Lower lobe of right lung (tissue), 2 donors: ENCODE measurements at regions not wholly inside any gene's neighbourhood (a gene's known extent, or its start where the extent isn't known, plus 50 kb on each side); places are given as distances from the start of the nearest gene placed in this dataset.

Experiments
- ATAC-seq, 2 donors: fragments of 200-7000 bp; cut with Tn5 transposase; one replicate each; pipeline ENCODE4 v1.9.1; 2020 to 2022; ENCODE audit warnings: mild to moderate bottlenecking in 2 of 2, moderate library complexity in 2 of 2
- DNase-seq: peaks from one replicate; pipeline ENCODE4 v3.0.0-alpha.2; 2020
- H3K27ac ChIP-seq: fragments of 200-600 bp; one replicate; pipeline ENCODE4 v1.8.0; 2022
- H3K27me3 ChIP-seq: fragments of 200-600 bp; one replicate; pipeline ENCODE4 v1.8.0; 2022; ENCODE audit warnings: low read depth
- H3K36me3 ChIP-seq: fragments of 200-600 bp; one replicate; pipeline ENCODE4 v1.8.0; 2022; ENCODE audit warnings: mild to moderate bottlenecking
- H3K4me1 ChIP-seq: fragments of 200-600 bp; one replicate; pipeline ENCODE4 v1.8.0; 2022
- H3K4me3 ChIP-seq: fragments of 200-600 bp; one replicate; pipeline ENCODE4 v1.8.0; 2022; ENCODE audit warnings: mild to moderate bottlenecking
- H3K9me3 ChIP-seq: fragments of 200-600 bp; one replicate; pipeline ENCODE4 v1.8.0; 2022
- CTCF ChIP-seq: fragments of 200-600 bp; IDR thresholded peaks from one replicate; pipeline ENCODE4 v1.8.0; 2022; ENCODE audit warnings: antibody characterized with exemption, mild to moderate bottlenecking
- intact Hi-C: fragments of 100-400 bp; cut with DNase I; formaldehyde crosslinking; loops from one replicate; pipeline ENCODE4 v1.11.0; 2022
- donor health status: DM: no; HTN: yes; CAD: no; lungs with severe emphysema.

GRCh38 chr4:147136751-147137150, 191.1 kb upstream of the TTC29 start:
- peak in 1 of 2 donors; percentile 59 for ATAC-seq
- H3K27ac ChIP-seq: peak overlapping the region; percentile 28
- no peaks in the 10 kb centered on the region for H3K27me3 ChIP-seq
- H3K9me3 ChIP-seq: no peaks in the 10 kb centered on the region
- DNase-seq: no peak
- peaks cover 11% of the 10 kb centered on the region for H3K4me1 ChIP-seq
- intact Hi-C loops: no loop called here
- no peak overlapping the region for H3K4me3 ChIP-seq
- H3K36me3 ChIP-seq: no peaks in the 10 kb centered on the region
- TF ChIP-seq CTCF: no peak

GRCh38 chr4:147137280-147137679, 191.6 kb upstream of the TTC29 start:
- no peak for TF ChIP-seq CTCF
- intact Hi-C loops: no loop called here
- ATAC-seq (no peak), DNase-seq (no peak)
- Histone ChIP-seq H3K9me3 (no peaks in the 10 kb centered on the region), H3K4me3 (no peak overlapping the region), H3K4me1 (peaks cover 11% of the 10 kb centered on the region), H3K27me3 (no peaks in the 10 kb centered on the region), H3K36me3 (no peaks in the 10 kb centered on the region), H3K27ac (peak overlapping the region; percentile 28)

GRCh38 chr4:147138171-147138570, 192.5 kb upstream of the TTC29 start:
- Histone ChIP-seq H3K27me3 (no peaks in the 10 kb centered on the region), H3K9me3 (no peaks in the 10 kb centered on the region), H3K27ac (no peak overlapping the region), H3K4me1 (peaks cover 11% of the 10 kb centered on the region), H3K4me3 (no peak overlapping the region), H3K36me3 (no peaks in the 10 kb centered on the region)
- ATAC-seq: no peak
- no peak for DNase-seq
- no peak for TF ChIP-seq CTCF
- intact Hi-C loops: no loop called here

GRCh38 chr4:147139455-147140198, 194.0 kb upstream of the TTC29 start:
- no peak for DNase-seq
- intact Hi-C loops: no loop called here
- ATAC-seq: no peak
- H3K9me3 ChIP-seq: no peaks in the 10 kb centered on the region
- H3K36me3 ChIP-seq: no peaks in the 10 kb centered on the region
- peaks cover 11% of the 10 kb centered on the region for H3K4me1 ChIP-seq
- no peaks in the 10 kb centered on the region for H3K27me3 ChIP-seq
- TF ChIP-seq CTCF: no peak
- no peak overlapping the region for H3K27ac ChIP-seq
- H3K4me3 ChIP-seq: no peak overlapping the region

DNA sequence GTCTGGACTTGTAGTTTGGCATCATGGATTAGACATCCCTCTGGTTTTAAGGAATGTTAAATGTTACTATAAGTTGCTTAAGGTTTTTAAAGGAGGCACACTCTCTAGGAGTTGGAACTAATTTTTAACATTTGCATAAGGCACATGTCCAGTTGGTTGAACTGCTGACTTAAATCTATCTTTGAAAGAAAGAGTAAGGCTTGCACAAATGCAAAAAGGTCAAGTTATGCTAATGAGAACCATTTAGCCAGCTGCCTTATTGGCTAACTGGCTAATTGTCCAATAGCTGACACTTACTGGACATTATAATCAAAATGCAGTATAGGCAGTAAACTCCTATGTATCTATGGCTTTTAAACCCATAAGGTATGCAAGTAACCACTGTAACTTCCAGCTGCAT, 206.1 kb upstream of the TTC29 start:
- ATAC-seq: no peak

More for the DNA sequence above, 206.1 kb upstream of the TTC29 start:
- no peak for DNase-seq
- TF ChIP-seq CTCF: no peak
- Histone ChIP-seq H3K27ac (no peak overlapping the region), H3K4me3 (no peak overlapping the region), H3K36me3 (no peaks in the 10 kb centered on the region), H3K27me3 (no peaks in the 10 kb centered on the region), H3K9me3 (no peaks in the 10 kb centered on the region), H3K4me1 (no peaks in the 10 kb centered on the region)
- intact Hi-C loops: no loop called here
